Astrocyte of the cerebellum (primary cell): ENCODE measurements at regions not wholly inside any gene's neighbourhood (a gene's known extent, or its start where the extent isn't known, plus 50 kb on each side); places are given as distances from the start of the nearest gene placed in this dataset.
A peak's percentile ranks its signal among the peaks of the same experiment; 100 is the strongest.

ENCODE experiments used
- DNase-seq: peaks from one replicate; pipeline ENCODE4 v3.0.0-alpha.2; 2011; ENCODE audit warnings: low read depth
- H3K4me3 ChIP-seq: 2 replicates; pipeline ENCODE4 v1.5.1; 2011; ENCODE audit warnings: mild to moderate bottlenecking, low read depth, low read length, moderate library complexity
- CTCF ChIP-seq: IDR thresholded peaks from 2 replicates; pipeline ENCODE4 v1.5.1; 2012; ENCODE audit warnings: low read length, low read depth, moderate library complexity, mild to moderate bottlenecking; ENCODE audit errors: missing control alignments
- in situ Hi-C: cut with HindIII; loops from 2 replicates; pipeline ENCODE4 v1.10.0; 2017; ENCODE audit warnings: low sequenced_read_pairs

DNA sequence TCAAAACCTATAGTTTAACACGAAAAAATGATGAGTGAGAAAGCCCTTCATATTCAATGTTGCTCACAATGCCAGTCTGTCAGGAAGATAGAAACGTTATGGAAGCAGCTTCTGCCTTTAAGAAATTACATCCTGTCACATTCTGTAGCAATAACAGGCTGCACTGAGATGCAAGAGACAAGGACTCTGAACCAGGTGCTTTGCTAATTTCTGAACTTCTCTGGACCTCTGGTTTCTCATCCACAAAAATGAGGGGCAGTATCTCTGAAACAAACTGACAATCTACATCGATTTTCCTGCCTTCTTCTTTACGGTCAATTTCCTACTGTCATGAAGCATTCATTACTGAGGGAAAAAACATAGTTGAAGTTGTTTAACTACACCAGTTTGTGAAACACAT lies 234.0 kb downstream of the SNX13 start:
- in situ Hi-C loops: no loop called here
- H3K4me3 ChIP-seq: no peak overlapping the region
- no peak for DNase-seq
- TF ChIP-seq CTCF: no peak

DNA sequence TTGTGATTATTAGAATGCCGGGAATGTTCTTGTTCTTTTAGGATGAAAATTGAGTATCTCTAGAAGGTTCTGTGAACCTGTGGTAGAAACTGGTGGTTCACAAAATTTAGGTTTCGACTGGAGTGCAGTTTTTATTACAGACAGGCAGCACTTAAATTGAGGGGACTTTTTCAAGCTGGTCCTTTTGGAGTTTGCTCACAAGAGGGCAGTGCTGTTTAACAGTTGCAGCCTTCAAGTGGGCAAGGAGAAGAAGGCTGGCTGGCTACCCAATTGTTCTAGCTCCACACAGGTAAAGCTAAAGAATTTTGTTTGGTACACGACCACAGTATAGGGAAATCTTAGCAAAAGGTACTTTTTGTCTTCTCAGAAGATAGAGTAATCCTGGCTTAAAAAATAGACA lies 233.6 kb downstream of the SNX13 start:
- peak; percentile 72 for TF ChIP-seq CTCF
- H3K4me3 ChIP-seq: no peak overlapping the region
- peak; percentile 62 for DNase-seq
- in situ Hi-C loops: no loop called here

DNA sequence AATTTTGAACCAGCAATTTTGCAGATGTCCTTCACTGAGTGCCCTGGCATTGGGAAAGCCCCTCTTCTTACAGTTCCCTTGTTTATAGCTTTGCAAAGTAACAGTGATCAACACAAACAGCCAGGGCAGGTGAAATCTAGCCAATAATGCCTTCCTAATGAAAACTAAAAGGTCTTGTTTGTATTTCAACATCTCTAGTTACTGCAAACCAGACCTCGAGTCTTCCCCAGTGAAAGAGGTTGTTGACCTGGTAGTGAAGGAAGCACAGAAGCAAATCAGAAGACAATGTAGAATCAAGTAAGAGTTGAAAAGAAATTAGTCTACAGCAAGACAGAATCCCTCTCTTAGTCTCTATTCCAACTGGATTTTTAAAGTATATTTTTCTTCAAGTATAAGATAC lies 231.2 kb downstream of the SNX13 start:
- in situ Hi-C loops: no loop called here
- no peak for TF ChIP-seq CTCF
- DNase-seq: no peak
- H3K4me3 ChIP-seq: no peak overlapping the region

DNA sequence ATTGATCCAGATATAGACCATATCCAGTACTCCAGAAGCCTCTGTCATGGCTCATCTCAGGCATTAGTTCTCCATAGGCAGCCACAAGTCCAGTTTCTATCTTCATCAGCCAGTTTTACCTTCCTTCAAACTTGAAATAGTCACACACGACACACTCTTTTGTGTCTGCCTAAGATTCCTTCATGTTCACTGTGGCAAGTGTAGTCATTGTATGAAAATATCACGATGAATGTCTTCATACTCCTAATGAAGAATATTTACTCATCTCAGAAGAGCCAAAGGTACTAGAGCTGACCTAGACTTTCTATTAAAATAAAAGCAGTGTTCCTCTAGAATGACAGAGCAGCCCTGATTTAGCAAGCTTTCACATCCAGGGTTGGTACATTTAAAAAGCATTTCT lies 230.7 kb downstream of the SNX13 start:
- no peak overlapping the region for H3K4me3 ChIP-seq
- no peak for TF ChIP-seq CTCF
- in situ Hi-C loops: no loop called here
- DNase-seq: no peak

GRCh38 chr7:17710312-17710711 lies 230.0 kb downstream of the SNX13 start:
- in situ Hi-C loops: no loop called here
- no peak for DNase-seq
- H3K4me3 ChIP-seq: no peak overlapping the region
- no peak for TF ChIP-seq CTCF

DNA sequence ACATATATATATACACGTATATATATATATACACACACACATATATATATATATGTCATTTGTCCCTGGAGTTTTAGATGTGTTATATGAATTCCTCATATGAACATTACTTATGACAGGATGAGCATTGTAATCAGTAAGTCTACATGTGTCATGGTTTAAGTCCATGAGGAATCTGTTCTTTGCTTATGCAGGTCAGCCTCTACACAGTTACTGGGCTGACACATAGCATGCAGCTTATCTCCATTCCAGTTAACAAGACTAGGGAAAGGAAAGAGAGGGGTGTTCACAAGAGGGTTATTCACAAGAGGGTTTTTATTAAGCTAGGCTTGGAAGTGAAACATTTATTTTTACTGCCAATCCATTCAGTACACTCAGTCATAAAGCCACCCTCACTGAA lies 226.7 kb downstream of the SNX13 start:
- in situ Hi-C loops: no loop called here
- no peak overlapping the region for H3K4me3 ChIP-seq
- no peak for TF ChIP-seq CTCF
- no peak for DNase-seq

GRCh38 chr7:17716816-17717215 lies 223.5 kb downstream of the SNX13 start:
- no peak for TF ChIP-seq CTCF
- in situ Hi-C loops: no loop called here
- no peak overlapping the region for H3K4me3 ChIP-seq
- no peak for DNase-seq
